H9 (cell line): ENCODE measurements at regions not wholly inside any gene's neighbourhood (a gene's known extent, or its start where the extent isn't known, plus 50 kb on each side); places are given as distances from the start of the nearest gene placed in this dataset.
A peak's percentile ranks its signal among the peaks of the same experiment; 100 is the strongest.

Source experiments
- DNase-seq: peaks from one replicate; pipeline ENCODE4 v3.0.0-alpha.2; 2017
- H2AFZ ChIP-seq: one replicate; pipeline ENCODE4 v1.6.1; 2013; ENCODE audit warnings: mild to moderate bottlenecking, low read length, control low read depth, moderate library complexity
- H2AK5ac ChIP-seq: 2 replicates; pipeline ENCODE4 v1.6.1; 2013; ENCODE audit warnings: low read length, control low read depth, mixed read lengths; ENCODE audit not compliant: insufficient read length
- H2BK120ac ChIP-seq: one replicate; pipeline ENCODE4 v1.6.1; 2013; ENCODE audit warnings: low read depth, mild to moderate bottlenecking, low read length, control low read depth, inconsistent platforms; ENCODE audit not compliant: poor library complexity, severe bottlenecking
- H2BK12ac ChIP-seq: 2 replicates; pipeline ENCODE4 v1.6.1; 2013; ENCODE audit warnings: low read length, control low read depth, mixed read lengths, low read depth; ENCODE audit not compliant: insufficient read length
- H2BK15ac ChIP-seq: 2 replicates; pipeline ENCODE4 v1.6.1; 2013; ENCODE audit warnings: low read depth, low read length, control low read depth
- H2BK20ac ChIP-seq: one replicate; pipeline ENCODE4 v1.6.1; 2013; ENCODE audit warnings: low read depth, mild to moderate bottlenecking, low read length, control low read depth, inconsistent platforms; ENCODE audit not compliant: poor library complexity, severe bottlenecking
- H2BK5ac ChIP-seq: 2 replicates; pipeline ENCODE4 v1.6.1; 2013; ENCODE audit warnings: low read length, control low read depth, mixed read lengths; ENCODE audit not compliant: insufficient read length
- H3K14ac ChIP-seq: 2 replicates; pipeline ENCODE4 v1.6.1; 2013; ENCODE audit warnings: low read length, control low read depth; ENCODE audit not compliant: insufficient read depth
- H3K18ac ChIP-seq: 2 replicates; pipeline ENCODE4 v1.6.1; 2013; ENCODE audit warnings: low read depth, mild to moderate bottlenecking, mixed read lengths, low read length, control low read depth; ENCODE audit not compliant: insufficient read length
- H3K23ac ChIP-seq: 2 replicates; pipeline ENCODE4 v1.6.1; 2013; ENCODE audit warnings: low read length, control low read depth, mixed read lengths, low read depth; ENCODE audit not compliant: insufficient read length
- H3K23me2 ChIP-seq: 2 replicates; pipeline ENCODE4 v1.6.1; 2013; ENCODE audit warnings: low read depth, mild to moderate bottlenecking, mixed read lengths, low read length, control low read depth; ENCODE audit not compliant: insufficient read length, poor library complexity, severe bottlenecking
- H3K27ac ChIP-seq: 2 replicates; pipeline ENCODE4 v1.5.1; 2013; ENCODE audit warnings: low read length, control low read depth, mixed read lengths, low read depth; ENCODE audit not compliant: insufficient read length
- H3K27me3 ChIP-seq: 2 replicates; pipeline ENCODE4 v1.6.1; 2013; ENCODE audit warnings: low read length, control low read depth, inconsistent platforms; ENCODE audit not compliant: insufficient read depth
- H3K4ac ChIP-seq: 2 replicates; pipeline ENCODE4 v1.6.1; 2013; ENCODE audit warnings: low read depth, mild to moderate bottlenecking, control low read depth, inconsistent platforms, low read length, moderate library complexity
- H3K4me1 ChIP-seq: 2 replicates; pipeline ENCODE4 v1.6.1; 2013; ENCODE audit warnings: low read length, control low read depth, inconsistent platforms; ENCODE audit not compliant: insufficient read depth
- H3K4me2 ChIP-seq: 2 replicates; pipeline ENCODE4 v1.6.1; 2013; ENCODE audit warnings: low read length, control low read depth, mixed read lengths; ENCODE audit not compliant: insufficient read length, insufficient read depth
- H3K56ac ChIP-seq: 2 replicates; pipeline ENCODE4 v1.6.1; 2013; ENCODE audit warnings: low read depth, mild to moderate bottlenecking, mixed read lengths, low read length, control low read depth; ENCODE audit not compliant: insufficient read length
- H3K79me1 ChIP-seq: 2 replicates; pipeline ENCODE4 v1.6.1; 2013; ENCODE audit warnings: low read depth, mild to moderate bottlenecking, moderate library complexity, low read length, control low read depth, inconsistent platforms; ENCODE audit not compliant: insufficient read depth, poor library complexity, severe bottlenecking
- H3K79me2 ChIP-seq: 2 replicates; pipeline ENCODE4 v1.6.1; 2013; ENCODE audit warnings: low read length, control low read depth, inconsistent platforms; ENCODE audit not compliant: insufficient read depth
- H3K9ac ChIP-seq: 2 replicates; pipeline ENCODE4 v1.6.1; 2013; ENCODE audit warnings: low read length, control low read depth, mixed read lengths; ENCODE audit not compliant: insufficient read length; ENCODE audit errors: extremely low read depth
- H3K9me3 ChIP-seq: one replicate; pipeline ENCODE4 v1.6.1; 2013; ENCODE audit warnings: low read depth, low read length, inconsistent platforms; ENCODE audit not compliant: control insufficient read depth
- H3T11ph ChIP-seq: one replicate; pipeline ENCODE4 v1.6.1; 2013; ENCODE audit warnings: mild to moderate bottlenecking, low read length, control low read depth, inconsistent platforms
- H4K20me1 ChIP-seq: one replicate; pipeline ENCODE4 v1.6.1; 2013; ENCODE audit not compliant: control insufficient read depth, insufficient read length, insufficient read depth
- H4K5ac ChIP-seq: 2 replicates; pipeline ENCODE4 v1.6.1; 2013; ENCODE audit warnings: low read depth, mild to moderate bottlenecking, mixed read lengths, low read length, control low read depth; ENCODE audit not compliant: insufficient read length
- H4K8ac ChIP-seq: replicated peaks from 2 replicates; pipeline ENCODE4 v1.6.1; 2013; ENCODE audit warnings: low read length, control low read depth, mixed read lengths, low read depth; ENCODE audit not compliant: insufficient read length
- H4K91ac ChIP-seq: 2 replicates; pipeline ENCODE4 v1.6.1; 2013; ENCODE audit warnings: low read depth, mild to moderate bottlenecking, moderate library complexity, mixed read lengths, low read length, control low read depth; ENCODE audit not compliant: insufficient read length
- H3K27ac Mint-ChIP-seq, 3 experiments: 2 replicates in 2 of 3; 3 replicates in 1 of 3; pipeline ENCODE4 v1.8.0; 2020 to 2021; ENCODE audit warnings: mixed read lengths in 3 of 3, mild to moderate bottlenecking in 1 of 3, moderate library complexity in 1 of 3
- H3K27me3 Mint-ChIP-seq: 2 replicates; pipeline ENCODE4 v1.8.0; 2021; ENCODE audit warnings: low read depth, mild to moderate bottlenecking, moderate library complexity, mixed read lengths
- H3K36me3 Mint-ChIP-seq, 3 experiments: 2 replicates in 2 of 3; 3 replicates in 1 of 3; pipeline ENCODE4 v1.8.0; 2020 to 2021; ENCODE audit warnings: low read depth in 3 of 3, mixed read lengths in 3 of 3; ENCODE audit not compliant: insufficient read depth in 1 of 3
- H3K4me1 Mint-ChIP-seq, 2 experiments: 2 replicates each; pipeline ENCODE4 v1.8.0; 2020; ENCODE audit warnings: mixed read lengths in 2 of 2
- H3K4me3 Mint-ChIP-seq, 2 experiments: 2 replicates in 1 of 2; 3 replicates in 1 of 2; pipeline ENCODE4 v1.8.0; 2020 to 2021; ENCODE audit warnings: mild to moderate bottlenecking in 2 of 2, mixed read lengths in 2 of 2, moderate library complexity in 1 of 2
- H3K9me3 Mint-ChIP-seq, 2 experiments: 2 replicates in 1 of 2; 3 replicates in 1 of 2; pipeline ENCODE4 v1.8.0; 2020; ENCODE audit warnings: mild to moderate bottlenecking in 2 of 2, mixed read lengths in 2 of 2, moderate library complexity in 1 of 2
- CTCF ChIP-seq: fragments of 200-600 bp; sonication (generic); conservative IDR thresholded peaks from 3 replicates; pipeline ENCODE4 v1.8.0; 2021; ENCODE audit warnings: antibody characterized with exemption, mild to moderate bottlenecking
- WGBS: extraction: QIAGEN DNeasy Blood & Tissue Kit; methylation state at CpG from one replicate; pipeline ENCODE4 v1.1.7; 2013; ENCODE audit warnings: missing lambda C conversion rate, low lambda C conversion rate, mixed read lengths; ENCODE audit not compliant: insufficient read length; ENCODE audit errors: extremely low coverage; 5-methylcytosine and 5-hydroxymethylcytosine counted together

DNA sequence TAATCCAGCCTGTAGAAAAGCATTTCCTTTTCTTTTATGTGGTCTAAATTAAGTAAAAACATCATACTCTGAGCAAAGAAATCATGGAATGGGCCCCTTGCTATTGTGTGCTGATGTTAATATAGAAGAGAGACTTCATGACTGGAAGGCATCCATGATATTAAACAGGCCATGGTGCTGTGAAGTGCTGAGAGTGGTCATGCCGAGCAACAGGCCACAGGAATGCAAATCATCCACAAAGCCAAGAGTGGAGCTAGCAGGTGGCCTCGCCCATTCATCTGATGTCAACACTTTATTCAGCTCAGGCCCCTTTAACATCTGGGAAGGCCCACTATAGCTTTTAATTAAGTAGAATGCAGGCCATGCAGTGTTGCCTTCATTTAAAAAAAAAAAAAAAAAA is 115.2 kb upstream of the HMGCLL1 start:
- H3K4me1 ChIP-seq = no peaks in the 10 kb centered on the region
- H3K9ac ChIP-seq = no peak overlapping the region
- no peak overlapping the region for H3K27ac Mint-ChIP-seq
- no peak for TF ChIP-seq CTCF
- no peak overlapping the region for H4K91ac ChIP-seq
- peaks cover 24 to 28% of the 10 kb centered on the region in 2 experiments for H3K4me1 Mint-ChIP-seq
- no peaks in the 10 kb centered on the region for H3K79me1 ChIP-seq
- H3K14ac ChIP-seq = no peak overlapping the region
- no peak overlapping the region for H3K4me3 Mint-ChIP-seq
- no peak overlapping the region for H2BK20ac ChIP-seq
- no peak overlapping the region for H3K18ac ChIP-seq
- no peaks in the 10 kb centered on the region for H3K27me3 ChIP-seq
- H2AK5ac ChIP-seq = no peak overlapping the region
- whole genome bisulfite sequencing = no CpG with 5 or more reads among the region's 2 CpGs
- no peak overlapping the region for H2BK5ac ChIP-seq
- no peak overlapping the region for H3K56ac ChIP-seq
- no peak overlapping the region for H2AFZ ChIP-seq
- H4K8ac ChIP-seq = no peak overlapping the region
- no peaks in the 10 kb centered on the region for H3K79me2 ChIP-seq
- no peaks in the 10 kb centered on the region for H3K27me3 Mint-ChIP-seq
- H3K9me3 Mint-ChIP-seq = no peaks in the 10 kb centered on the region
- no peaks in the 10 kb centered on the region for H3K23me2 ChIP-seq
- H3T11ph ChIP-seq = no peak overlapping the region
- H3K36me3 Mint-ChIP-seq = peaks cover 0 to 4% (median 2%) of the 10 kb centered on the region in 3 experiments; a peak in 2 of 7 replicates
- no peak overlapping the region for H3K23ac ChIP-seq
- no peaks in the 10 kb centered on the region for H3K9me3 ChIP-seq
- H2BK15ac ChIP-seq = no peak overlapping the region
- H2BK120ac ChIP-seq = no peak overlapping the region
- H4K20me1 ChIP-seq = no peaks in the 10 kb centered on the region
- no peak overlapping the region for H4K5ac ChIP-seq
- no peak overlapping the region for H2BK12ac ChIP-seq
- no peak overlapping the region for H3K27ac ChIP-seq
- DNase-seq = peak; percentile 73
- no peak overlapping the region for H3K4me2 ChIP-seq
- H3K4ac ChIP-seq = no peak overlapping the region
